ENCODE measurements at regions not wholly inside any gene's neighbourhood (a gene's known extent, or its start where the extent isn't known, plus 50 kb on each side); places are given as distances from the start of the nearest gene placed in this dataset.
"Not testable (repeated sequence)": the region's sequence is repeated elsewhere in the genome, so short reads cannot be mapped to it uniquely, and the experiment has no call there.

GRCh38 chr10:90288391-90288933 lies 569.4 kb downstream of the HTR7 start:
- no peak for DNase-seq

GRCh38 chr10:90289037-90289436 lies 568.8 kb downstream of the HTR7 start:
- DNase-seq: no peak

GRCh38 chr10:90293616-90294015 lies 564.2 kb downstream of the HTR7 start:
- no peak for DNase-seq

GRCh38 chr10:90294821-90295540 lies 562.9 kb downstream of the HTR7 start:
- not testable (repeated sequence) for DNase-seq

GRCh38 chr10:90302031-90302430 lies 555.8 kb downstream of the HTR7 start:
- not testable (repeated sequence) for DNase-seq

GRCh38 chr10:90302758-90303481 lies 554.9 kb downstream of the HTR7 start:
- DNase-seq: no peak

- no peak for DNase-seq
Observed at GRCh38 chr10:90304533-90304932, 553.3 kb downstream of the HTR7 start.

- DNase-seq: no peak
Observed at GRCh38 chr10:90306187-90306586, 551.7 kb downstream of the HTR7 start.

GRCh38 chr10:90308223-90308622 lies 549.6 kb downstream of the HTR7 start:
- no peak for DNase-seq

- no peak for DNase-seq
Observed at GRCh38 chr10:90313576-90314325, 544.1 kb downstream of the HTR7 start.

GRCh38 chr10:90314718-90315117 lies 543.1 kb downstream of the HTR7 start:
- DNase-seq: no peak

GRCh38 chr10:90317172-90317571 lies 540.7 kb downstream of the HTR7 start:
- no peak for DNase-seq

GRCh38 chr10:90318659-90319058 lies 539.2 kb downstream of the HTR7 start:
- DNase-seq: no peak

- no peak for DNase-seq
Observed at GRCh38 chr10:90319188-90319914, 538.5 kb downstream of the HTR7 start.

GRCh38 chr10:90321132-90321816 lies 536.6 kb downstream of the HTR7 start:
- DNase-seq: no peak

- DNase-seq: no peak
Observed at GRCh38 chr10:90326498-90327267, 531.2 kb downstream of the HTR7 start.

GRCh38 chr10:90327611-90328010 lies 530.2 kb downstream of the HTR7 start:
- DNase-seq: no peak

GRCh38 chr10:90328459-90328858 lies 529.4 kb downstream of the HTR7 start:
- DNase-seq: no peak

GRCh38 chr10:90328896-90329295 lies 528.9 kb downstream of the HTR7 start:
- DNase-seq: no peak

- DNase-seq: no peak
Observed at GRCh38 chr10:90337316-90337715, 520.5 kb downstream of the HTR7 start.

- no peak for DNase-seq
Observed at GRCh38 chr10:90342480-90342879, 515.4 kb downstream of the HTR7 start.

Measured in NCI-H1092 (cell line).